ENCODE measurements at regions not wholly inside any gene's neighbourhood (a gene's known extent, or its start where the extent isn't known, plus 50 kb on each side); places are given as distances from the start of the nearest gene placed in this dataset.
"Not testable (repeated sequence)": the region's sequence is repeated elsewhere in the genome, so short reads cannot be mapped to it uniquely, and the experiment has no call there.

DNA sequence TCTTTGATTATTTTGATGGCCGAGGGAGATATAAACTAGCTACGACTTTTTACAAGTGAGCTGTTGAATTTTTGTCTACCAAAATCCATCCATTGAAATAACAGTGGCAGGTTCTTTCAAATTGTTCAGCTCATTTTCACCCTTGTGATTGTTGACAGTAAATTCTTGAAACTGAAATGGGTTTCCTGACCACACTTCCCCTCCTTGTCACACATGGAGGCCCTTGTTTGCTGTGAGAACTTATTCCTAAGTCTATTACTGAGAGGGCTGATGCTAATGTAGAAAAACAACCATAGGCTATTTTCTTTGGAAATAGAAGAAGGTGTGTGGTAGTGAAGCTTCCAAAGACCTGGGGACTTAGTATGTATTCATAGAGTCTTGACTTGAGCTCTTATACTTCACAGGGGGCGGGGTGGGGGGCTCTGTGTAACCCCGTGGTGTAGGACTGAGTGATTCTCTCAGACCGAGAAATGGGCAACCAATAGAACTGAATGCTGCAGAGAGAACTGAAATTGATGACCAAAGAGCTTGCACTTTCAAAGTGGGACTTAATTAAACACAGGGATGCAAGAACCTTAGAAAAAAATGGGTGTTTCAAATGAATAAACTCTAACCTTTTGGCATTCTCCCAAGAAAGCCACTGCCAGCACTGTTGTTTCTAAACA is 718.9 kb downstream of the CCSER2 start:
- no peak for DNase-seq

DNA sequence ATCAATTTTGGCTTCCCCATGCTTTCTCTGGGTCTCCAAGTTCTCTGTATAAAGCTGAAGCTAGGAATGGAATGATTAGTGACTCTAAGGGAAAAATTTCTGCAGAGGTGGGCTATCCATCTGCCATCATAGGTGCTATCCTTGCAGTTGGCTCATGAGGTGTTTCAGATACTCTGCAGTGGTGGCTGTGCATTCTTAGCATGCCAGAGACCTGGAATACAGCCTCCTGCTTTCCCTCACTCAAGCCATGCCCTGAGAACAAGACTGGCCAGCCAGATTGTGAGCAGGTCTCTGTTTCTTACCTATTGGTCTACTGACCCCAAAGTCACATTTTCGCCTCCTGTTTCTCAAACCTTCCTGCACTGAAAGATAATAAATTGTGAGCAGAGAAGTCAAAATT is 719.6 kb downstream of the CCSER2 start:
- no peak for DNase-seq

DNA sequence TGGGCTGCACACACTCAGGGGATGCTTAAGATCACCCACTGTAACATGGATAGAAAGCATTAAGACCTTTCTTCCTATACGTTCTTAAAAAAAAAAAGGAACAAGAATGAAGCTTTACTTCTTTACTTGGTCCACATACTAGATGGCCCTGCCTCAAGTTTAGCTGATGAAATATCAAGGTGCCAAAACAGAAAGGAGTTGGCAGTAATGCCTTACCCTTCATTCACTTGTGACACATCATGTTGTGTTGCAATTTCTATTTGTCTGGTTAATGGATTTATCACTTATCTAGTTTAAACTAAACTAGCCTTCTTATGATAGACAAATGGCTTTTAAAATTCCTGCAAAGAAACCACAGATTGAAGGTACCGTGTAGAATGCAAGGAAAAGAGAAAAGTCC is 720.3 kb downstream of the CCSER2 start:
- DNase-seq: no peak

DNA sequence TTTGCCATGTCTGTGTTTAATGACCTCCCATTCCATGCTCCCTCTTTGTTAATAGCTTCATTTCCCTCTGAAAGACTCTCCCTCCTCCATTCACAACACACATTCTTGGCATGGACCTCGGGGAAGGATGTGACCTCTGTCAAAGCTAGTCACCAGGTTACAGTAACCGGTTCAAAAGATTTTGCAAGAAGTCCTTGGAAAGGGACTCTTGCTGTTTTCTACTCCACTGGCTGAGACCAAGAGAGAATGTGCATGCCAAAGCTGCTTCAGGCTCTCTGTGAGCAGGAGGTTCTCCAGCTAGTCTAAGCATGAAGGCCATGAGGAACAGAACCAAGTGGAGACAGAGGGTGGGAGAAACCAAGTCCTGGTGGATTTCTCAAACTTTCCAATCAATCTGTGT is 732.6 kb downstream of the CCSER2 start:
- DNase-seq: no peak

DNA sequence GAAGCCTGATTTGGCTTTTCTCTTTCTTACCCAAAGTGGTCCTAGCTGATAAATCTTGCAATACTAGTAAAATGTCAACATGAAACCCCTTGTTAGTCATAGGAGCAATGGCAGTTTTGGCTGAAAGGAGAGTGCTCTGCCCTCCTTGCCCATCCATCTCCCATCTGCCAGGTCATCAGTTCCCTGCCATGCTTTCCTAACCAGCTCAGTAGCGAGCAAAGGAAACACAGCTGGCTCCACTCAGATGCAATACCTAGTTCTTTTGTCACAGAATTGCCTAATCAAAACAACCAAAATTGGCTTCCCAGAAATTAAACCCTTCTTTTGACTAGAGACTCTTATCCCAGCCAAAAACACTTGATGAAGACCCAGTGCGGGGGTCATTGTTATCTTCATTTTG is 733.0 kb downstream of the CCSER2 start:
- no peak for DNase-seq

DNA sequence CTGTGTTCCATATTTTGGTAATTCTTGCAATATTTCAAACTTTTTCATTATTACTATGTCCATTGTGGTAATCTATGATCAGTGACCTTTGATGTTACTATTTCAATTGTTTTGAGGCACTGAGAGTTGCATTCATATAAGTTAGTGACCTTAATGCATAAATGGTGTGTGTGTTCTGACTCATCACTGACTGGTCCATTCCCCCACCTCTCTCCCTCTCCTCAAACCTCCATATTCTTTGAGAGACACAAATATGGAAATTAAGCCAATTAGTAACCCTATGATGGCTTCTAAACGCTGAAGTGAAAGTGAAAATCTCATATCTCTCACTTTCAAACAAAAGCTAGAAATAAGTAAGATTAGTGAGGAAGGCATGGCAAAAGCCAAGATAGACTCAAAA is 739.6 kb downstream of the CCSER2 start:
- DNase-seq: no peak

DNA sequence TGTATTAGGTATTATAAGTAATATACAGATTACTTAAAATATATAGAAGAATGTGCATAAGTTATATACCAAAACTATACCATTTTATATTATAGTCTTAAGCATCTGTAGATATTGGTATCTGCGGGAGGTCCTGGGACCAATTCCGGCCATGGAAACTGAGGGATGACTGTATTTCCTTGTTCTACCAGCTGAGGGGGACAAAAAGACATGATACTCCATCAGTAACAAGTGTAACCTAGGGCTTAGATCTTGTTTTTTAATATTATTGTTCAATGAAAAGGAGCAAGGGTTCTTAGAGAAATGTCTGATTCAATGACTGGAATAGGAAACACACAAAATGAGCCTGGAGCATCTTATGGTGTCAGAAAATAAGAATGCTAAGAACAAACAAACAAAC is 752.5 kb downstream of the CCSER2 start:
- no peak for DNase-seq

DNA sequence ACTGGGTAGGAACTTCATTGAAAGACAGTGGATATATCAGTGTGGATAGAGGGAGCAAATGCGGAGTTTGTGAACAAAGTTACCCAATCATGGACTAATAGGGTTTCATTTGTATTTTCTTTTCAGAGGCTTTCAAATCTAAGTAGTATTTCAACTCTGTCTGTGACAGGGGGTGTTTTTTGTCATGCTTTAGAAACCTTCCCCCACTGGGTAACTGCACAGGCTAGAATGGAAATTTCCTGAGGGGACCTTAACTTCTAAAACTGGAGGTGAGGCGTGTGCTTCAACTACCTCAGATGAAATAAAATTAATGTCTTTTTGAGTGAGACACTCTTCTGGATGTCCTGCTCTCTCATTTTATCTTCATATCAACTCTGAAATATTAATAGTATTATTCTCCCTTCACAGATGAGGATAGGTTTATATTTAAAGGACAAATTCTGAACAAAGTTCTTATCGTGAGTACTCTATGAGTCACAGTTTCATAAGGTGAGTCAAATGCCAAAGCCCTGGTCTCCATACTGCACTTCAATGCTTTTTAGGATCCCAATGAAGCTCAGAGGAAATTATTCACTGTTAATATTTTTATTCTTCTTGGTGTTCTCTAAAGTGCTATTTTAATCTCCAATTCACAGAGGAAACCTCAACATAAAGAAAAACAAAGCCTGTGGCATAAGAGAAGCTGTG is 770.6 kb downstream of the CCSER2 start:
- DNase-seq: no peak

DNA sequence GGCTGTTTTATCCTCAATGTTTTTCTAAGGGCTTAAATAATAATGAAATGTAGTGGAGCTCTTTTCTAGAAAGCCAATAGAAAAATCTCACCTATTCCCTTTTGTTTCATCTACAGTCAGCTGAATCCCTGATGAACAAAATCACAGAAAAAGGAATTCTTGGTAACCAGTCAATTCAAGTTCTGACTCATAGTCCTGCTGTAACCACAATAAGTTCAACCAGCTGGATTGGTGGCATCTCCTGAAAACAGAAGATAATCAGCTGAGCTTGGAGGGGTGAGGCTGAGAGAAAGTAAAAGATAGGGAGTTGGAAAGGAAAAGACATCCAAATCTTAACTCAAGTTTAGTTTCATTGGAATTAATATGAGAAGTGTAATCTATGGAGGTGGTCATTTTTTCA is 772.1 kb downstream of the CCSER2 start:
- DNase-seq: no peak

DNA sequence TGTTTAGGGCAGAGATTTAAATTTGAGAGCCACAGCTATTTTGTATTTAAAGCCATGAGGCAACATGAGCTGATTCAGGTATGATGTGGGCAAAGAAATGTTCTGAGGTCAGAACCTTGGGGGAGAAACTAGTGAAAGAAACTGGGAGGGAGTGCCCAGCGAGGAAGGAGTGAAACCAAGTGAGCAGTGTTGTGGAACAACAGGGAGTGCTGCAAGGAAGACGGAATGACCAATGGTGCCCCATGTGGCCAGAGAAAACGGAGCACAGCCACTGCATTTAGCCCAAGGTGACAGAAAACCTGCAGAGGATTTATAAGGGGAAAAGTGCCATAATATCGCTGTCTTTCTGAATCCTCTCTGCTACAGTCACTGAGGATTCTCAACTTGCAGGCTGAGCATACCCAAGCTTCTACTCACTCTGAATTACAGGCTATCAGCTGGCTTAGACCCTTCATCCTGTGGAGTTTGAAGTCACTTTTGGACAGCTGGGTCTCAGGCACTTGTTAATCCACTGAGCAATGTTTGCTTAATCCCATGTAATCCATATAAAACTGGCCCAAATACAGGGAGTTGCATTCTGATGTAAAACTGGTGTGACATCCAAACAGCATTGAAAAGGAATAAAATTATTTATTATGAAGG is 777.3 kb downstream of the CCSER2 start:
- DNase-seq: peak; percentile 6

DNA sequence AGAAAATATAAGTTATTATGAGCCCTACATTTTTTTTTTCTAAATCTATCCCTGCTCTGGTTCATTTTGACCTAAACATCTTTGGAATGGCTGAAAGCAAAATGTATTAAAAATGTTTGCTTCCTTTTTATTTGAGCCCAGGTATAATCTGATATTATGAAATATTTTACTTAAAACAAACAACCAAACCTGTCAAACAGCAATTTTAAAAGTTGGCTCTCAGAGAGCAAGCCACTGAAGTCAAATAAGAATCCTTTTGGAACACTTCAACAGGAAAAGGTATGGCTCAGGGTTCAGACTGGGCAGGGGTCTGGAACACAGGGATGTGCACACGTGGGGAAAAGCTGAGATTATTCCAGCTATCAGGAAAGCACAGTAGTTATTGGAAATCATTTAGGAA is 782.9 kb downstream of the CCSER2 start:
- DNase-seq: no peak

DNA sequence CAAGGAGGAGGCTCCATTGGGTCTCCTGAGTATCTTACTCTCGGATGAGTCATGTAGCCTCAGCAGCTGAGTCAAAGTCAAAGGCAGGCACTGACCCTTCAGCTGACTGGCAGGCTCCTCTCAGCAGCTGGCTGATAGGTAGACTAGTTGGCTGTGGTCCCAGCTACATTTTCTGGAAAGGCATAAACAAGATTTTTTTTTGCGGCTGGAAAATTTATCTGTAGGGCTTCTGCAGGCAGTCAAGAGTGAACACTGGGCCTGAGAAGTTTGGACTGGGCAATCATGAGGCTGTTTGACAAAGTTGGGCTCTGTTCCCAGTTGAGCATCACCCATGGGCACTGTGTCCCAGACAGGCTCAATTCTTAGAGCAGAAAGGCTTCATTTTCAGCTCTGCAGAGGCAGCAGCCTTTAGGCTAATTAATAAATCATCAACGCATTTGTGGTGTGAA is 796.2 kb downstream of the CCSER2 start:
- DNase-seq: no peak

DNA sequence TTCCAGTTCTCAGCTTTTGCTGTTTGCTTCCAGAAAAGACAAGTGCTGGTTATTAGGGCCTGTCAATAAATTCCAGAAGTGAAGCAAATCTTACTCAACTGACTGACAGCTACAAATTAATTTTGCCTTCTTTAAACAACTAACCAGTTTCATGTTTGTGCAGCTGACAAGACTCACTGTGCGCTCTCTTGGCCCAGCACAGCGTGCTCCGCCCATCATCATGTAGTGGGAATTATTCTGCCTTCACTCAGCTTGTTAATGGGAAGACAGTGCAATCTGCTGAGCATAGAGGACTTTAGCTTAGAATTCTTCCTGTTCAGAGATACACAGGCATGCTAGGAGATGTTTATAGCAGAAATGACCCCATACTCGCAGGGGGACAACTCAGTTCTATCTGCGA is 808.9 kb downstream of the CCSER2 start:
- no peak for DNase-seq

DNA sequence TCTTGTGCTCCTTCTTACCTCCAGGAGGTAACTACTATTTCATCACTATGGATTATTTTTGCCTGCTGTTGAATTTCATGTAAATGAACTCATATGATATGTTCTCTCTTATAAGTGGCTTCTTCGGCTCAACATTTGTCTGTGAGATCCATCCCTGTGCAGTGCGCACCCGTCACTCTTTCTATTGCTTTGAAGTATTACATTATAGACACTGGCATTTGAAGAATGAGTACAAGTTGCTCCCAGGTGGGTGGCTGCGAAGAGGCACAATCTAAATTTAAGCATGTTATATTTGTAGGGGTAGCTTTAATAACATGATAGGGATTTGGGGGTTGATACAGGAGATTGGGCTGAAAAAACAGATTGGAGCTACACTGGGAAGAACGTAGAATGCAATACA is 809.7 kb downstream of the CCSER2 start:
- no peak for DNase-seq

DNA sequence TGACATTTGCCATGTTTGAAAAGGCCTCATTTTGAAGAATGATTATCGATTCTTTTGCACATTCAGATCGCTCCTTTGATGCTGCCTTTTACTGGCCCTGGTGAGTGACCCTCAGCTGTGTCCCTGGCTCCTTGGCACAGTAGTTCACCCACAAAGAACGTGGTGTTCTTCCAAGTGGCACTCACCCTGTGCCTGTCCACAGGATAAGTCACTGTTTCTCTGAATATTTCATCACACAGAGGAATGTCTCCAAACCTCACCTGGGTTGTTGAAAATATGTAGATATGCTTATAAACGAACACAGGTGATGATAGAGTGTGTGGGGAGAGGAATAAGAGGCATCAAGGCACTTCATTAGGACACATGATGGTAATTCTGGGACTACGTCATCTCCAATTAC is 810.7 kb downstream of the CCSER2 start:
- DNase-seq: no peak

DNA sequence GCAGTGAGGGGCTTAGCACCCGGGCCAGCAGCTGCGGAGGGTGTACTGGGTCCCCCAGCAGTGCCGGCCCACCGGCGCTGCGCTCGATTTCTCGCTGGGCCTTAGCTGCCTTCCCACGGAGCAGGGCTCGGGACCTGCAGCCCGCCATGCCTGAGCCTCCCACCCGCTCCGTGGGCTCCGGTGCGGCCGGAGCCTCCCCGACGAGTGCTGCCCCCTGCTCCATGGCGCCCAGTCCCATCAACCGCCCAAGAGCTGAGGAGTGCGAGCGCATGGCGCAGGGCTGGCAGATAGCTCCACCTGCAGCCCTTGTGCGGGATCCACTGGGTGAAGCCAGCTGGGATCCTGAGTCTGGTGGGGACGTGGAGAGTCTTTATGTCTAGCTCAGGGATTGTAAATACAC is 813.1 kb downstream of the CCSER2 start:
- DNase-seq: not testable (repeated sequence)

DNA sequence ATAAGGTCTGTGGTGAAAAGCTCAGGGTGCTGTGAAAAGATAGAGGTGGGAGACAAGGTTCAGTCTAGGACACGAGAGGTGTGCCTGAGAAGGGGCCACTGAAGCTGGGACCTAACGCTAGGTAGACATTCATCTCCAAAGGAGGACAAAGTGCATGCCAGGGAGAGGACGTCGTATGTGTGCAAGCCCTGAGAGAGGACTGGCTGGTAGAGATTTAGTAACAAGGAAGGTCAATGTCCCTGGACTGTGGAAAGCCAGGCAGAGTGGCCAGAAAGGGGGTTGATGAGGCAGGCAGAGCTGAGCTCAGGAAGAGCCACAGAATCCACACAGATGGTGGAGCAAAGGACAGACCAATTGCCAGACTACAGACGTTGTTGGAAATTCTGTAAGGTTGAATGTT is 817.6 kb downstream of the CCSER2 start:
- DNase-seq: no peak

DNA sequence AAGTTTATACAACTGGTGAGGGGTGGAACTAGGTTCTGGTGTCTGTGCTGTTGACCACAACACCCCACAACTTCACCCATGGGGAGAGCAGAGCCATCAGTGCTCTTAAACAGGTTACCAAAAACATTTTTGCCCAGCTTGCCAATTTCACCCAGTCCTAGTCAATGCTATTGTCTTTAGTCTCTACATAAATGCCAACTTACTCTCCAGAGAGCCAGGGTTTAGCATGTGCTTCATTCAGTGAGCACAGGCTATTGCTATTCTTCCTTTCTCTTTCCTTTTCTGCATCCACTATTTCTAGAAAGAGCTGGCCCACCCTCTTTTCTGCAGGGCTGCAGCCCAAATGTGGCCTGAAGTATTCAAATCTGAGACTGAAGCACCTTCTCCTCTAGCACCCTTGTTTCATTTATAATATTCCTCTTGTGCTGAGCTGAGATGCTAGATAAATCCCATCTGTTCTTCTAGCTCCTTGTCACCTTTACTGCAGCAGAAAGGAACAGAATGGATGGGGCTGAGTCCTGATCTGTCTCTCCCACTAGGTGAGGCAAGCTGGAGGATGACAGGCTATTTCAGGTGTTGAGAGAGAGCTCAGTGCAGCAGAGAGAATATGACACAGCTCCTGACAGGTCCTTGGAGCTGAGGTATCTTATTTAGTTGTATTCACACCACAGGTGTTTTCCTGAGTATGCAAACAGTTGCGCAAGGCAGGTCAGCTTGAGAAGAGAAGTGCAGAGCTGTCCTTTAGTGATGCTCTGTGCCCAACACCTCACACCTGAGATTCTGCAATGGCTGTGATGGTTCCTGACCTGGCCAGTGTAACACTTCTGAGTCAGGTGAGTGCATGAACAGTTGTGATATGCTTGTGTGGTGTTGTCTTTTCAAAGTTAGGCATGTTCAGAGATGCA is 819.2 kb downstream of the CCSER2 start:
- no peak for DNase-seq

DNA sequence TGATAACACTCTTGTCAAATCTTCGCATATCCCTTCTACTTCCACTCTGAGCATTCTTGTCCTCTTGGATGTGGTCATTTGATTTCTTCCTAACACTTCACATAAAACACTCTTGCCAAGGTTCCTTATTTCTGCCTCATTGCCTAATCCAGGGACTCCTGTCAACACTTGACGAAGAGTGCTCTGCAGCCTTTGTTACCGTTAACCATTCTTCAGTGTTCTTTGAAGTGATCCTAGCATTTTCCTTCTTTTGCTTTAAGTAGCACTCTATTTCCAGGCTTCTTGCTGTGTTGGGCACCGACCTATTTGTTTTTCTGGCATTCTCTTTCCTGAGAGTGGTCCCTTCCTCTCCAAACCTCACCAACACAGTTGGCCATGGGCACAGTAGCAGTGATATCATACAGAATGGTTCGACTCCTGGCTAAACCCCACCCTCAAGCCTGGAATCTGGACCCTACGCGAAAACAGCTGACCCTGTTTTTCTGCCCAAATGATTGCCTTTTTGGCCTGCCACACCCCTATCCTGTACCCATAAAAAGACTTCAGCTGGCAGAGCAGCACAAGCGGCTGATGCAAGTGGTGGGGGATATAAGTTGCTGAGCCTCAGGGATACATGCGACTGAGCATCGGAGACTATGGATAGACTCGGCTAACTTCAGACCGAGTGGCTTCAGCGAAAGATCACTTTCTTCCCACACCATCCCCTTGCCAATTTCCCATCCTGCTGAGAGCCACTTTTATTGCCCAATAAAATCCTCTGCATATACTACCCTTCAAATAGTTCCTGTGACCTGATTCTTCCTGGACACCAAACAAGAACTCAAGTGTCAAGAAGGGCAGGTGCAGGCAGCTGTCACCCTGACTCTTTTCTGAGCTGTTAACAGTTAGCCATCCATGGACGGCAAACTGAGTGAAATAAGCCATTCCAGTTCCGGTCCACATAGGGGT is 820.6 kb downstream of the CCSER2 start:
- no peak for DNase-seq

DNA sequence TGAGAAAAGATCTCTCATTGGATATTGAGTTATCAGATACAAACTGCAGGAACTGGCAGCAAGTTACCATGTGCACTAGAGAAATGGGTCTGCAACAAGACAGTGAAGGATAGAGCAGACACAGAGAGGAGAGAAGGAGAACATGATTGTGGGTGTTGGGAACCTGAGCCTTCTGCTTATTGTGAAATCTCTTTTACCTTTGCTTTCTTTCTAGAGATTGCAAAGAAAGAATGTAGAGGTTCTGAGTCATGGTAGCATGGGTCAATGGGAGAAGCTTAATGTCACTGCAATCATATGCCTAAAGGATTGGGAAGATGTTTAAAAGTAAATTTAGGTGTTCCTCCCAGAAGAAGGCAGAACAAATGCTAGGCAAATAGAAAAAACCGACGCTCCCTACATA is 821.4 kb downstream of the CCSER2 start:
- no peak for DNase-seq

DNA sequence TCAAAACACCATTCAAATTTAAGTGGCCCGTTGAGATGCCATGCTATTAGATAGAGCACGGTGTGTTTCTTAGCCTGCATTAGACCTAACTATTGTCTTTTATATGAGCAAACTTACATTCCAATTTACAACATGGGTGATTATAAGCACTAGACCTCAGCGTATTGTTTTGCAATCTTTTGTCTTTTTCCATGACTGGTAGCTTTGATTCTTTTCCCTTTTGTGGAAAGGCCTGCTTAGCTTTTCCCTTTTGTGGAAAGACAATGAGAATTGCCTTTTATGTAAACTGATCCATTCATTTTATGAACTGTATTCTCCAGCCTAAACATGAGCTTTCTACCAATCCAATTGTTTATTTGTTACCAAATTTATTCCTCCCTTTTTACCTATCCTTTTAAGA is 823.1 kb downstream of the CCSER2 start:
- DNase-seq: no peak

DNA sequence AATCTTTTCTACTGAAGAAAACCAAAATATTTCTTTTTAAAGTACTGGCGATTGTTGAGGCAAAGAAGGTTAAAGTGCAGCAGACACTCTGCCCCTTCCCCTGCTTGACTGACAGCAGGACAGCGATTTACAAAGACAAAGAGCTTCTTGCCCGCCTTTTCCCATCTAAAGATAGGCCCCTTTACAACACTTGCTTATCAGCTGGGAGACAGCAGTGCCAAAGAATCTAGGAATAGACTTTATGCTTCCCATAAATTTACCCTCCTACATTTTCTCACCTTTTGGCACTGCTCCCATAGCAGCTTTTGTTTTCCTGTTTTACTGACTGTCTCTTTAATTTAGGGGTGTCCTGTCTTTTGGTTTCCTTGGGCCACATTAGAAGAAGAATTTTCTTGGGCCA is 824.1 kb downstream of the CCSER2 start:
- DNase-seq: no peak

All from OCI-M1 (cell line).